Endodermal cell (in vitro differentiated cells): ENCODE measurements at regions not wholly inside any gene's neighbourhood (a gene's known extent, or its start where the extent isn't known, plus 50 kb on each side); places are given as distances from the start of the nearest gene placed in this dataset.

Experiments used
- DNase-seq: peaks from one replicate; pipeline ENCODE4 v3.0.0-alpha.2; 2017
- H3K27ac ChIP-seq: 2 replicates; pipeline ENCODE4 v1.5.1; 2013; ENCODE audit warnings: mild to moderate bottlenecking, low read depth, low read length, moderate library complexity
- H3K27me3 ChIP-seq: 2 replicates; pipeline ENCODE4 v1.6.1; 2013; ENCODE audit warnings: mild to moderate bottlenecking, low read length, moderate library complexity; ENCODE audit not compliant: insufficient read depth, control insufficient read depth, poor library complexity, severe bottlenecking
- H3K36me3 ChIP-seq: 2 replicates; pipeline ENCODE4 v1.7.0; 2013; ENCODE audit warnings: mild to moderate bottlenecking, low read length, moderate library complexity; ENCODE audit not compliant: control insufficient read depth, insufficient read depth
- H3K4me1 ChIP-seq: one replicate; pipeline ENCODE4 v1.7.0; 2013; ENCODE audit warnings: low read length; ENCODE audit not compliant: control insufficient read depth, insufficient read depth
- H3K4me3 ChIP-seq: 2 replicates; pipeline ENCODE4 v1.5.1; 2013; ENCODE audit warnings: mild to moderate bottlenecking, low read length, moderate library complexity
- H3K9ac ChIP-seq: 2 replicates; pipeline ENCODE4 v1.6.1; 2013; ENCODE audit warnings: mild to moderate bottlenecking, low read length, moderate library complexity; ENCODE audit not compliant: poor library complexity, severe bottlenecking; ENCODE audit errors: extremely low read depth
- H3K9me3 ChIP-seq: 2 replicates; pipeline ENCODE4 v1.6.1; 2013; ENCODE audit warnings: mild to moderate bottlenecking, low read length, moderate library complexity; ENCODE audit not compliant: control insufficient read depth
- H3K27ac Mint-ChIP-seq: 2 replicates; pipeline ENCODE4 v1.8.0; 2020; ENCODE audit warnings: mixed read lengths
- H3K27me3 Mint-ChIP-seq: 2 replicates; pipeline ENCODE4 v1.8.0; 2021; ENCODE audit warnings: mild to moderate bottlenecking, mixed read lengths; ENCODE audit not compliant: insufficient read depth
- H3K36me3 Mint-ChIP-seq: 2 replicates; pipeline ENCODE4 v1.8.0; 2020; ENCODE audit warnings: low read depth, mixed read lengths
- H3K4me1 Mint-ChIP-seq: 2 replicates; pipeline ENCODE4 v1.8.0; 2020; ENCODE audit warnings: mixed read lengths
- H3K4me3 Mint-ChIP-seq: 2 replicates; pipeline ENCODE4 v1.8.0; 2020; ENCODE audit warnings: mild to moderate bottlenecking, moderate library complexity, mixed read lengths
- H3K9me3 Mint-ChIP-seq: 2 replicates; pipeline ENCODE4 v1.8.0; 2020; ENCODE audit warnings: mild to moderate bottlenecking, mixed read lengths
- CTCF ChIP-seq: fragments of 200-600 bp; sonication (generic); conservative IDR thresholded peaks from 2 replicates; pipeline ENCODE4 v1.5.0; 2021; ENCODE audit warnings: antibody characterized with exemption, mild to moderate bottlenecking
- WGBS, 2 experiments: methylation state at CpG; one replicate each; pipeline versions ENCODE4 v1.1.5 to v1.1.7; 2013; ENCODE audit warnings: missing lambda C conversion rate in 2 of 2, mixed read lengths in 1 of 2; ENCODE audit not compliant: insufficient coverage in 1 of 2, insufficient read length in 1 of 2; 5-methylcytosine and 5-hydroxymethylcytosine counted together

GRCh38 chrX:25206778-25207177, 191.0 kb upstream of the ARX start:
- Mint-ChIP-seq H3K4me3 (no peak overlapping the region), H3K36me3 (no peaks in the 10 kb centered on the region), H3K27ac (no peak overlapping the region), H3K4me1 (no peaks in the 10 kb centered on the region), H3K9me3 (peaks cover 3% of the 10 kb centered on the region), H3K27me3 (no peaks in the 10 kb centered on the region)
- no peak overlapping the region for H3K27ac ChIP-seq
- H3K9me3 ChIP-seq, result no peaks in the 10 kb centered on the region
- H3K9ac ChIP-seq, result no peak overlapping the region
- H3K36me3 ChIP-seq, result no peaks in the 10 kb centered on the region
- no peak for DNase-seq
- 35% methylated on average over 1 of the region's 1 CpG; no CpG with 5 or more reads in 1 of the 2 experiments for WGBS, 2 experiments
- H3K4me3 ChIP-seq, result no peak overlapping the region
- no peaks in the 10 kb centered on the region for H3K4me1 ChIP-seq
- H3K27me3 ChIP-seq, result no peaks in the 10 kb centered on the region
- no peak for TF ChIP-seq CTCF

GRCh38 chrX:25204182-25204581, 188.4 kb upstream of the ARX start:
- peaks cover 3% of the 10 kb centered on the region for H3K9me3 Mint-ChIP-seq
- H3K9me3 ChIP-seq, result no peaks in the 10 kb centered on the region
- H3K27ac ChIP-seq, result no peak overlapping the region
- no peaks in the 10 kb centered on the region for H3K4me1 Mint-ChIP-seq
- TF ChIP-seq CTCF, result no peak
- H3K9ac ChIP-seq, result no peak overlapping the region
- no peaks in the 10 kb centered on the region for H3K4me1 ChIP-seq
- no peak overlapping the region for H3K4me3 ChIP-seq
- H3K36me3 ChIP-seq, result no peaks in the 10 kb centered on the region
- H3K36me3 Mint-ChIP-seq, result no peaks in the 10 kb centered on the region
- no peak for DNase-seq
- H3K4me3 Mint-ChIP-seq, result no peak overlapping the region
- no peaks in the 10 kb centered on the region for H3K27me3 Mint-ChIP-seq
- H3K27ac Mint-ChIP-seq, result no peak overlapping the region
- H3K27me3 ChIP-seq, result no peaks in the 10 kb centered on the region

- Mint-ChIP-seq H3K4me1 (no peaks in the 10 kb centered on the region), H3K4me3 (no peak overlapping the region), H3K27me3 (no peaks in the 10 kb centered on the region), H3K27ac (no peak overlapping the region), H3K9me3 (no peaks in the 10 kb centered on the region), H3K36me3 (no peaks in the 10 kb centered on the region)
- Histone ChIP-seq H3K4me1 (no peaks in the 10 kb centered on the region), H3K27ac (no peak overlapping the region), H3K36me3 (no peaks in the 10 kb centered on the region), H3K9ac (no peak overlapping the region), H3K9me3 (no peaks in the 10 kb centered on the region), H3K27me3 (no peaks in the 10 kb centered on the region), H3K4me3 (no peak overlapping the region)
- no peak for DNase-seq
- WGBS, 2 experiments, result 88 to 100% methylated on average over 1 to 2 of the region's 2 CpGs
- no peak for TF ChIP-seq CTCF
These were observed 187.1 kb upstream of the ARX start for GRCh38 chrX:25202827-25203226.
